Mucosa of rectum (tissue), 2 donors: ENCODE measurements at regions not wholly inside any gene's neighbourhood (a gene's known extent, or its start where the extent isn't known, plus 50 kb on each side); places are given as distances from the start of the nearest gene placed in this dataset.

Experiments
- H3K27ac ChIP-seq, 2 donors: one replicate each; pipeline ENCODE4 v1.7.0; 2013; ENCODE audit warnings: inconsistent platforms in 2 of 2, low read depth in 2 of 2, low read length in 2 of 2
- H3K27me3 ChIP-seq, 2 donors: one replicate each; pipeline ENCODE4 v1.7.0; 2013; ENCODE audit warnings: low read length in 2 of 2; ENCODE audit not compliant: control insufficient read depth in 2 of 2, insufficient read depth in 2 of 2
- H3K36me3 ChIP-seq, 2 donors: one replicate each; pipeline ENCODE4 v1.7.0; 2013; ENCODE audit warnings: low read length in 2 of 2; ENCODE audit not compliant: control insufficient read depth in 2 of 2, insufficient read depth in 2 of 2
- H3K4me1 ChIP-seq, 2 donors: one replicate each; pipeline ENCODE4 v1.7.0; 2013; ENCODE audit warnings: low read length in 2 of 2, mild to moderate bottlenecking in 1 of 2; ENCODE audit not compliant: control insufficient read depth in 2 of 2, insufficient read depth in 2 of 2
- H3K4me3 ChIP-seq, 2 donors: one replicate each; pipeline ENCODE4 v1.7.0; 2013; ENCODE audit warnings: low read length in 2 of 2
- H3K9ac ChIP-seq, 2 donors: one replicate each; pipeline ENCODE4 v1.7.0; 2013; ENCODE audit warnings: low read length in 2 of 2, low read depth in 1 of 2, mild to moderate bottlenecking in 1 of 2
- H3K9me3 ChIP-seq, 2 donors: one replicate each; pipeline ENCODE4 v1.7.0; 2013; ENCODE audit warnings: low read length in 2 of 2; ENCODE audit not compliant: control insufficient read depth in 2 of 2
- donor health status: healthy.
- donor health status: Normal muscosa, but diverticular disease.

DNA sequence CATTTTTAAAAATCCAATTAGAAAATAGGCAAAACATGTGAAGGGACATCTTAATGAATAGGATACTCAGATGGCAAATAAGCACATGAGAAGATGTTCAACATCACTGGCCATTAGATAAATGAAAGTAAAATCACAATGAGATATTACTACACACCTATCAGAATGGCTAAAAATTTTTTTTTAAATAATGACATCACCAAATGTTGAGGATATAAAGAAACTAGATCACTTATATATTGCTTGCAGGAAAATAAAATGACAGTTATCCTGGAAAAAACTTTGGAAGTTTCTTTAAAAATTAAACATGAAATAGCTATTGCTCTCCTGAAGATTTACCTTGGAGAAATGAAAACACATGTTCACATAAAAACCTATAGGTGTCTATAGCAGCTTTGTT lies 127.8 kb downstream of the ALOX5 start:
- no peak overlapping the region for H3K4me3 ChIP-seq
- no peaks in the 10 kb centered on the region for H3K27me3 ChIP-seq
- no peak overlapping the region for H3K9ac ChIP-seq
- no peaks in the 10 kb centered on the region for H3K36me3 ChIP-seq
- no peaks in the 10 kb centered on the region for H3K9me3 ChIP-seq
- H3K27ac ChIP-seq, result no peak overlapping the region
- no peaks in the 10 kb centered on the region for H3K4me1 ChIP-seq

DNA sequence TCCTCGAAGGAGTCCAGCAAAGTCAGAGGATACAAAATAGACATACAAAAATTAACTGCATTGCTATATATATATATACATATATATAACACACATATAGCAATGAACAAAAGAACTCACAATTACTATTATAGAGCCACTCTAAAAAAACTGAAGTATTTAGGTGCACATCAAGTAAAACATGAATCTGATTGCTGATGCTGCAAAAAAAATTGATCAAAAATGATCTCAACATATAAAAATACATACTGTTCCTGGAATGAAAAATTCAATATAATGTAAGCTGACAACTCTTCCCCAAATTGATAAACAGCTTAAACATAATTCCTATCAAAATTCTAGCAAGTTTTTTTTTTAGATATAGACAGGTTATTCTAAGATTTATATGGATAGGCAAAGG lies 126.8 kb downstream of the ALOX5 start:
- no peak overlapping the region for H3K4me3 ChIP-seq
- H3K27me3 ChIP-seq, result no peaks in the 10 kb centered on the region
- H3K9me3 ChIP-seq, result no peaks in the 10 kb centered on the region
- no peaks in the 10 kb centered on the region for H3K4me1 ChIP-seq
- H3K36me3 ChIP-seq, result no peaks in the 10 kb centered on the region
- H3K27ac ChIP-seq, result no peak overlapping the region
- H3K9ac ChIP-seq, result no peak overlapping the region

DNA sequence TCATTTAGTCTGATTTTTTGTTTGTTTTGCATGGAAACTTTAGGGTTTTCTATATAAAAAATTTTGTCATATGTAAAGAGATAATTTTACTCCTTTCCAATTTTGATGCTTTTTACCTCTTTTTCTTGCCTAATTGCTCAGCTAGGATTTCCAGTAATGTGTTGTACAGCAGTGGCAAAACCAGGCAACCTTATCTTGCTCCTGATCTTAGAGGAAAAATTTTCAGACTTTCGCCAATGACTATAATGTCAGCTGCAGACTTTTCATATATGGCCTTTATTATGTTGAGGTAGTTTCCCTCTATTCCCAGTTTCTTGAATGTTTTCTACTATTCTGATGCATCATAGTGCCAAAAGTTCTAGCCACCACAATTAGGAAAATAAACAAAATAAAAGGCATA lies 126.3 kb downstream of the ALOX5 start:
- H3K4me1 ChIP-seq, result no peaks in the 10 kb centered on the region

DNA sequence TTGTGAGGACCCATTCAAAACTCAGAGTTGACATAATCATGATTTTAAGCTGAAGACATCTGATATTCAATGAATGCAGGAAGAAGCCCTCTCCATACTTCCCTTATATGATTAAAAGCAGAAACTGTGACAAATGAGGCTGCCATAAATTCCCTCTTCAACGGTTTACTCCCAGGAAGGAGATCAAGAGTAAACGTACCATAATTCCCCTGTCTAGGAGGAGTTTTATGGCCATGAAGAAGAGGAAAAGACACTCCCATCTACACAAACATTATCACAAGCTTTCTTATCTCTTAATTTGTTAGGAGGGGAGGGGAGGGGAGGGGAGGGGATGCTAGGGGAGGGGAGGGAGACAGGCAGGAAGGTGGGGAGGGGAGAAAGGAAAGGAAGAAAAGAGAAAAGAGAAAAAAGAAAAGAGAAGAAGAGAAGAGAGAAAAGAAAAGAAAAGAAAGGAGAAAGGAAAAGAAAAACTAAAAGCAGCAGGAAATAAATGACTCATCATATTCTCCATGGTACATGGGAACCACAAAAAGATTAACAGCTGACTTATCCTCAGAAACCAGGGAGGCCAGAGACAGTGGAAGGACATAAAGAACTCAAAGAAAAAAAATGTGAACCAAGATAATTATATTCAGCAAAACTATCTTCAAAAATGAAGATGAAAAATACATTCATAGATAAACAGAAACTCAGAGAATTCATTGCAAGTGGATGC lies 121.6 kb downstream of the ALOX5 start:
- H3K27ac ChIP-seq, result no peak overlapping the region
- H3K9me3 ChIP-seq, result no peaks in the 10 kb centered on the region
- H3K4me3 ChIP-seq, result no peak overlapping the region
- no peaks in the 10 kb centered on the region for H3K36me3 ChIP-seq
- no peaks in the 10 kb centered on the region for H3K4me1 ChIP-seq
- no peak overlapping the region for H3K9ac ChIP-seq
- no peaks in the 10 kb centered on the region for H3K27me3 ChIP-seq

More for the DNA sequence above, 126.3 kb downstream of the ALOX5 start:
- H3K27ac ChIP-seq, result no peak overlapping the region
- H3K4me3 ChIP-seq, result no peak overlapping the region
- H3K27me3 ChIP-seq, result no peaks in the 10 kb centered on the region
- H3K36me3 ChIP-seq, result no peaks in the 10 kb centered on the region
- H3K9me3 ChIP-seq, result no peaks in the 10 kb centered on the region
- H3K9ac ChIP-seq, result no peak overlapping the region
